K562 (cell line): ENCODE measurements at regions not wholly inside any gene's neighbourhood (a gene's known extent, or its start where the extent isn't known, plus 50 kb on each side); places are given as distances from the start of the nearest gene placed in this dataset.

ENCODE experiments used
- ATAC-seq: fragments of 200-7000 bp; cut with Tn5 transposase; 3 replicates; pipeline ENCODE4 v1.9.1; 2020; ENCODE audit warnings: moderate library complexity
- BruUV-seq: library from RNA; stranded (reverse); fragments of 400-500 nt; replicated peaks from 2 replicates; lab custom pipeline; 2021; lab: Mats Ljungman, UMichigan
- CTCF ChIA-PET: fragments of 300-600 bp; formaldehyde crosslinking; extraction: SDS; loops from one replicate; lab custom pipeline; 2021; ENCODE audit warnings: low intra/inter-chr PET ratio; lab: Yijun Ruan, JAX
- POLR2A ChIA-PET: fragments of 300-600, 350-650 bp; sonication (Branson Sonifier 250); formaldehyde crosslinking; extraction: SDS; loops from one replicate; lab custom pipeline; 2021; ENCODE audit warnings: antibody characterized with exemption, inconsistent platforms; lab: Yijun Ruan, JAX
- DNase-seq, 4 experiments: peaks; one replicate each; pipeline versions ENCODE4 v3.0.0 to v3.0.0-alpha.2; 2011 to 2018; ENCODE audit warnings: low spot score in 3 of 4, mixed read lengths in 3 of 4; ENCODE audit errors: extremely low read depth in 1 of 4
- FAIRE-seq: peaks from 2 replicates; lab custom pipeline; 2011; peaks lifted over from hg19 to GRCh38; lab: Jason Lieb, UNC
- H2AFZ ChIP-seq: 2 replicates; pipeline ENCODE4 v1.6.0; 2011; ENCODE audit warnings: low read depth, low read length, control low read depth, inconsistent platforms
- H3K27ac ChIP-seq: fragments of 200-600 bp; 3 replicates; pipeline ENCODE4 v1.8.0; 2011; ENCODE audit warnings: low read depth, mild to moderate bottlenecking, control low read depth, inconsistent platforms, low read length, moderate library complexity, mixed read lengths; ENCODE audit errors: extremely low read depth
- H3K27me3 ChIP-seq, 2 experiments: fragments of 300-600 bp in 1 of 2; 2 replicates in 1 of 2; 3 replicates in 1 of 2; pipeline versions ENCODE4 v1.6.0 to v1.8.0; 2011; ENCODE audit warnings: inconsistent platforms in 2 of 2, low read length in 2 of 2, mild to moderate bottlenecking in 1 of 2, mixed read lengths in 1 of 2, moderate library complexity in 1 of 2; ENCODE audit not compliant: control insufficient read depth in 2 of 2, insufficient read depth in 2 of 2
- H3K36me3 ChIP-seq: fragments of 300-600 bp; 3 replicates; pipeline ENCODE4 v1.8.0; 2011; ENCODE audit warnings: mild to moderate bottlenecking, low read length, inconsistent platforms; ENCODE audit not compliant: control insufficient read depth, insufficient read depth
- H3K4me1 ChIP-seq, 2 experiments: fragments of 200-600 bp in 1 of 2; replicated peaks in 1 of 2; 2 replicates in 1 of 2; 3 replicates in 1 of 2; pipeline versions ENCODE4 v1.5.1 to v1.8.0; 2011; ENCODE audit warnings: inconsistent platforms in 2 of 2, low read length in 2 of 2, mild to moderate bottlenecking in 1 of 2, mixed read lengths in 1 of 2, moderate library complexity in 1 of 2; ENCODE audit not compliant: control insufficient read depth in 2 of 2, insufficient read depth in 2 of 2
- H3K4me2 ChIP-seq: 2 replicates; pipeline ENCODE4 v1.6.1; 2011; ENCODE audit warnings: low read length, control low read depth, inconsistent platforms, mixed read lengths; ENCODE audit not compliant: insufficient read depth
- H3K4me3 ChIP-seq: fragments of 200-600 bp; sonication (generic), shearing (Covaris generic); 2 replicates; pipeline ENCODE4 v1.5.1; 2016; ENCODE audit warnings: control low read depth, inconsistent platforms
- H3K79me2 ChIP-seq: fragments of 200-600 bp; 3 replicates; pipeline ENCODE4 v1.8.0; 2011; ENCODE audit warnings: low read length, inconsistent platforms; ENCODE audit not compliant: control insufficient read depth, insufficient read depth
- H3K9ac ChIP-seq, 2 experiments: 2 replicates each; pipeline versions ENCODE4 v1.6.0 to v1.6.1; 2011; ENCODE audit warnings: low read depth in 2 of 2, low read length in 2 of 2, control low read depth in 1 of 2, inconsistent platforms in 1 of 2, mild to moderate bottlenecking in 1 of 2, mixed read lengths in 1 of 2; ENCODE audit not compliant: insufficient read depth in 1 of 2
- H3K9me1 ChIP-seq: one replicate; pipeline ENCODE4 v1.6.0; 2011; ENCODE audit warnings: inconsistent platforms, mild to moderate bottlenecking, low read length, moderate library complexity; ENCODE audit not compliant: control insufficient read depth, insufficient read depth
- H3K9me3 ChIP-seq: replicated peaks from 2 replicates; pipeline ENCODE4 v1.5.1; 2011; ENCODE audit warnings: low read depth, low read length, inconsistent platforms; ENCODE audit not compliant: control insufficient read depth, insufficient read depth
- H4K20me1 ChIP-seq: replicated peaks from 2 replicates; pipeline ENCODE4 v1.6.1; 2011; ENCODE audit warnings: low read length, inconsistent platforms, mixed read lengths; ENCODE audit not compliant: control insufficient read depth, insufficient read depth
- C11orf30 ChIP-seq: fragments of 450-650 bp; IDR thresholded peaks from 2 replicates; pipeline ENCODE4 v1.6.1; 2016; ENCODE audit warnings: low read depth, mild to moderate bottlenecking
- CBFA2T3 ChIP-seq: fragments of 450-650 bp; IDR thresholded peaks from 2 replicates; pipeline ENCODE4 v1.6.1; 2017
- LARP7 ChIP-seq: fragments of 450-650 bp; IDR thresholded peaks from 2 replicates; pipeline ENCODE4 v1.6.1; 2016
- NCOA6 ChIP-seq: fragments of 450-650 bp; IDR thresholded peaks from 2 replicates; pipeline ENCODE4 v1.6.1; 2017; ENCODE audit warnings: mild to moderate bottlenecking
- RFX7 ChIP-seq: fragments of 250-450 bp; sonication (Bioruptor Pico); IDR thresholded peaks from 2 replicates; pipeline ENCODE4 v1.5.1; 2021; ENCODE audit warnings: mild to moderate bottlenecking
- in situ Hi-C: fragments of 300-500 bp; cut with MboI; formaldehyde crosslinking; loops from 4 replicates; pipeline ENCODE4 v1.15.0; 2018; ENCODE audit warnings: inconsistent platforms, mixed read lengths
- intact Hi-C: fragments of 100-400 bp; cut with micrococcal nuclease; formaldehyde crosslinking; loops from 2 replicates; pipeline ENCODE4 v1.14.2; 2022
- TF ChIP-seq, protein P1 (sequence below): fragments of 450-650 bp; formaldehyde crosslinking; IDR thresholded peaks from 2 replicates; pipeline ENCODE4 v1.4.0; 2022; ENCODE audit warnings: mild to moderate bottlenecking, moderate library complexity
- TF ChIP-seq, protein P2 (sequence below): sonication (generic); formaldehyde crosslinking; IDR thresholded peaks from 2 replicates; pipeline ENCODE4 v1.8.1; 2023; ENCODE audit warnings: mild to moderate bottlenecking, missing genetic modification reagents

DNA sequence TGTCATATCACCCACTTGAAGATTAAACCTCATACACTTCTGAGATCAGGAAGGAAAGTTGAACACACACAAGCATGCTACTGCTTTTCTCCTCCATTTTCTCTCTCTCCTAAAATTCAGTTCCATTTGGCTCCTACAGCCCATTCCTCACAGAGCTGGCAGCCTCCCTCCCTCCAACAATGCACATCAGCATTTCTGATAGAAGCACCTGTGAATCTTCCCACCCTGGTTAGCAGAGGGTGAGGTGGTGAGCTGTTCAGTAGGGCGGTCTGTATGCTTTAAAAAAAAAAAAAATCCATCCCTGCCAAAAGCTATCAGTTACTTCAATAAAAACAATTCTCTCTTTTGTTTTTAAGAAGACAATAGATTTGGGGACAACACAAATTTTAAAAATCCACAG lies 463.2 kb upstream of the KIF2A start (continued):
- TF ChIP-seq RFX7 (CRISPR knock-in tag) (no peak), C11orf30 (no peak), CBFA2T3 (no peak), NCOA6 (no peak), LARP7 (no peak)
- TF ChIP-seq, all 486 proteins: peak for 0

DNA sequence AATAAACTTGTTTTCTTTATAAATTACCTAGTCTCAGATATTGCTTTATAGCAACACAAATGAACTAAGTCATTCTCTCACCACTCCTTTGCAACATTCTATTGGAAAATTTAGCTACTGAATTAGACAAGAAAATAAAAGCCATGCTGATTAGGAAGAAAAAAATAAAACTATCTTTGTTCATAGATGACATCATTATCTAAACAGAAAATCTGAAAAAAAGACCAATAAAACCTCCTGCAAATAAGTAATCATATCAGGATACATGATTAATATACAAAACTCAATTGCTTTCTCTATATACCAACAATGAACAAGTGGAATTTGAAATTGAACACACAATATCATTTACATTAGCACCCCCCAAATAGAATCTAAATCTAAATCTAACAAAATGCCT lies 455.3 kb upstream of the KIF2A start:
- FAIRE-seq = no peak
- intact Hi-C loops = no loop called here

More for the DNA sequence above, 455.3 kb upstream of the KIF2A start:
- no peak overlapping the region for H3K27ac ChIP-seq
- in situ Hi-C loops = no loop called here
- TF ChIP-seq, protein P1, sequence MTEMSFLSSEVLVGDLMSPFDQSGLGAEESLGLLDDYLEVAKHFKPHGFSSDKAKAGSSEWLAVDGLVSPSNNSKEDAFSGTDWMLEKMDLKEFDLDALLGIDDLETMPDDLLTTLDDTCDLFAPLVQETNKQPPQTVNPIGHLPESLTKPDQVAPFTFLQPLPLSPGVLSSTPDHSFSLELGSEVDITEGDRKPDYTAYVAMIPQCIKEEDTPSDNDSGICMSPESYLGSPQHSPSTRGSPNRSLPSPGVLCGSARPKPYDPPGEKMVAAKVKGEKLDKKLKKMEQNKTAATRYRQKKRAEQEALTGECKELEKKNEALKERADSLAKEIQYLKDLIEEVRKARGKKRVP = no peak
- TF ChIP-seq, protein P2, sequence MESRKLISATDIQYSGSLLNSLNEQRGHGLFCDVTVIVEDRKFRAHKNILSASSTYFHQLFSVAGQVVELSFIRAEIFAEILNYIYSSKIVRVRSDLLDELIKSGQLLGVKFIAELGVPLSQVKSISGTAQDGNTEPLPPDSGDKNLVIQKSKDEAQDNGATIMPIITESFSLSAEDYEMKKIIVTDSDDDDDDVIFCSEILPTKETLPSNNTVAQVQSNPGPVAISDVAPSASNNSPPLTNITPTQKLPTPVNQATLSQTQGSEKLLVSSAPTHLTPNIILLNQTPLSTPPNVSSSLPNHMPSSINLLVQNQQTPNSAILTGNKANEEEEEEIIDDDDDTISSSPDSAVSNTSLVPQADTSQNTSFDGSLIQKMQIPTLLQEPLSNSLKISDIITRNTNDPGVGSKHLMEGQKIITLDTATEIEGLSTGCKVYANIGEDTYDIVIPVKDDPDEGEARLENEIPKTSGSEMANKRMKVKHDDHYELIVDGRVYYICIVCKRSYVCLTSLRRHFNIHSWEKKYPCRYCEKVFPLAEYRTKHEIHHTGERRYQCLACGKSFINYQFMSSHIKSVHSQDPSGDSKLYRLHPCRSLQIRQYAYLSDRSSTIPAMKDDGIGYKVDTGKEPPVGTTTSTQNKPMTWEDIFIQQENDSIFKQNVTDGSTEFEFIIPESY (CRISPR knock-in tag) = no peak
- no peaks in the 10 kb centered on the region for H3K9me1 ChIP-seq
- no peaks in the 10 kb centered on the region for H3K9me3 ChIP-seq
- no peak overlapping the region for H3K9ac ChIP-seq
- no peaks in the 10 kb centered on the region for H3K4me1 ChIP-seq
- no peak for ATAC-seq
- no peak for DNase-seq
- no peak overlapping the region for H3K4me3 ChIP-seq
- POLR2A ChIA-PET = no interaction called here
- no peaks in the 10 kb centered on the region for H3K27me3 ChIP-seq
- H2AFZ ChIP-seq = no peak overlapping the region
- no peaks in the 10 kb centered on the region for H3K36me3 ChIP-seq
- BruUV-seq = no TSS peak
- H3K79me2 ChIP-seq = no peaks in the 10 kb centered on the region
- H4K20me1 ChIP-seq = no peaks in the 10 kb centered on the region
- H3K4me2 ChIP-seq = no peak overlapping the region
- CTCF ChIA-PET = no interaction called here
